MM.1S (cell line): ENCODE measurements at regions not wholly inside any gene's neighbourhood (a gene's known extent, or its start where the extent isn't known, plus 50 kb on each side); places are given as distances from the start of the nearest gene placed in this dataset.

Experiments
- DNase-seq: peaks from one replicate; pipeline ENCODE4 v3.0.0-alpha.2; 2015
- H2AFZ ChIP-seq: fragments of 300-600 bp; sonication (generic); 2 replicates; pipeline ENCODE4 v1.6.0; 2016; ENCODE audit warnings: antibody characterized with exemption, low read length
- H3F3A ChIP-seq: fragments of 300-600 bp; sonication (generic); 2 replicates; pipeline ENCODE4 v1.6.1; 2016; ENCODE audit warnings: mild to moderate bottlenecking, antibody characterized with exemption, low read length, moderate library complexity, mixed read lengths; ENCODE audit not compliant: insufficient read depth
- H3K27ac ChIP-seq: fragments of 300-600 bp; sonication (generic); 2 replicates; pipeline ENCODE4 v1.5.1; 2016; ENCODE audit warnings: mild to moderate bottlenecking, low read length
- H3K27me3 ChIP-seq: fragments of 300-600 bp; sonication (generic); replicated peaks from 2 replicates; pipeline ENCODE4 v1.6.0; 2016; ENCODE audit warnings: low read length; ENCODE audit not compliant: insufficient read depth
- H3K36me3 ChIP-seq: fragments of 300-600 bp; sonication (generic); replicated peaks from 2 replicates; pipeline ENCODE4 v1.6.1; 2016; ENCODE audit warnings: mild to moderate bottlenecking, low read length, mixed read lengths; ENCODE audit not compliant: insufficient read depth
- H3K4me1 ChIP-seq: fragments of 300-600 bp; sonication (generic); 2 replicates; pipeline ENCODE4 v1.6.1; 2016; ENCODE audit warnings: low read length, mixed read lengths
- H3K4me2 ChIP-seq: fragments of 300-600 bp; sonication (generic); 2 replicates; pipeline ENCODE4 v1.6.0; 2016; ENCODE audit warnings: low read depth, low read length
- H3K4me3 ChIP-seq: fragments of 300-600 bp; sonication (generic); 2 replicates; pipeline ENCODE4 v1.5.1; 2016; ENCODE audit warnings: low read length, mixed read lengths
- H3K79me2 ChIP-seq: fragments of 300-600 bp; sonication (generic); 2 replicates; pipeline ENCODE4 v1.6.1; 2016; ENCODE audit warnings: mixed run types, low read length, mixed read lengths
- H3K9ac ChIP-seq: fragments of 300-600 bp; sonication (generic); 2 replicates; pipeline ENCODE4 v1.6.1; 2016; ENCODE audit warnings: low read length, mixed read lengths
- H3K9me2 ChIP-seq: fragments of 300-600 bp; sonication (generic); replicated peaks from 2 replicates; pipeline ENCODE4 v1.6.1; 2016; ENCODE audit warnings: mild to moderate bottlenecking, low read length, mixed read lengths; ENCODE audit not compliant: insufficient read depth
- H3K9me3 ChIP-seq: fragments of 300-600 bp; sonication (generic); replicated peaks from 2 replicates; pipeline ENCODE4 v1.6.1; 2016; ENCODE audit warnings: mild to moderate bottlenecking, low read length, mixed read lengths; ENCODE audit not compliant: insufficient read depth
- H4K20me1 ChIP-seq: fragments of 300-600 bp; sonication (generic); 2 replicates; pipeline ENCODE4 v1.6.1; 2016; ENCODE audit warnings: mild to moderate bottlenecking, low read length, moderate library complexity, mixed read lengths; ENCODE audit not compliant: insufficient read depth
- EZH2 ChIP-seq: fragments of 300-600 bp; sonication (generic); optimal IDR thresholded peaks from 2 replicates; pipeline ENCODE3; 2017; ENCODE audit warnings: low read depth, mild to moderate bottlenecking, antibody characterized with exemption, low read length, mixed read lengths
- EZH2phosphoT487 ChIP-seq: fragments of 300-600 bp; sonication (generic); IDR thresholded peaks from 2 replicates; pipeline ENCODE4 v1.6.1; 2018; ENCODE audit warnings: antibody characterized with exemption, low read length
- TF ChIP-seq, protein P1 (sequence below): fragments of 300-600 bp; sonication (generic); IDR thresholded peaks from 2 replicates; pipeline ENCODE4 v1.5.1; 2016; ENCODE audit warnings: antibody characterized with exemption, low read length, mixed read lengths

DNA sequence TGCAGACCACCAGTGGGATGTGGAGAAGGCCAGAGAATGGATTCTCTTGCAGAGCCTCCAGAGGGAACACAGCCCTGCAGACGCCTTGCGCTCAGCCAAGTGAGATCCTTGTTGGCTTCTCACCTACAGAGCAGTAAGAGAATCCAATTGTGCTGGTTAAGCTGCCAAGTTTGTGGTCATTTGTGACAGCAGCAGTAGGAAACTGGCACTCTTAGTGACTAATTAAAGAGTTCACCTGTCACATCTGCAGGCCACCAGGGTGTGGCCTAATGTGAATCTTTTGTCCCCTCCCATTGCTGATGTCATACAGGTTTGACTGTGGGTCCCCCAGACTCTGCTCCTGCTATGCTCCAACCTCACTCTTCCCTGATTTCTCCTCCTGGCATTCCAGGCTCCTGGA is 235.9 kb downstream of the TFCP2L1 start:
- DNase-seq, result no peak
- Histone ChIP-seq H3K27ac (no peak overlapping the region), H3K9me3 (no peaks in the 10 kb centered on the region), H4K20me1 (no peaks in the 10 kb centered on the region), H3K9me2 (no peaks in the 10 kb centered on the region), H3K4me3 (no peak overlapping the region), H3K4me2 (no peak overlapping the region), H3K27me3 (no peaks in the 10 kb centered on the region), H3K4me1 (no peaks in the 10 kb centered on the region), H2AFZ (no peak overlapping the region), H3K9ac (no peak overlapping the region), H3K36me3 (no peaks in the 10 kb centered on the region), H3F3A (no peaks in the 10 kb centered on the region), H3K79me2 (no peaks in the 10 kb centered on the region)
- TF ChIP-seq, protein P1, sequence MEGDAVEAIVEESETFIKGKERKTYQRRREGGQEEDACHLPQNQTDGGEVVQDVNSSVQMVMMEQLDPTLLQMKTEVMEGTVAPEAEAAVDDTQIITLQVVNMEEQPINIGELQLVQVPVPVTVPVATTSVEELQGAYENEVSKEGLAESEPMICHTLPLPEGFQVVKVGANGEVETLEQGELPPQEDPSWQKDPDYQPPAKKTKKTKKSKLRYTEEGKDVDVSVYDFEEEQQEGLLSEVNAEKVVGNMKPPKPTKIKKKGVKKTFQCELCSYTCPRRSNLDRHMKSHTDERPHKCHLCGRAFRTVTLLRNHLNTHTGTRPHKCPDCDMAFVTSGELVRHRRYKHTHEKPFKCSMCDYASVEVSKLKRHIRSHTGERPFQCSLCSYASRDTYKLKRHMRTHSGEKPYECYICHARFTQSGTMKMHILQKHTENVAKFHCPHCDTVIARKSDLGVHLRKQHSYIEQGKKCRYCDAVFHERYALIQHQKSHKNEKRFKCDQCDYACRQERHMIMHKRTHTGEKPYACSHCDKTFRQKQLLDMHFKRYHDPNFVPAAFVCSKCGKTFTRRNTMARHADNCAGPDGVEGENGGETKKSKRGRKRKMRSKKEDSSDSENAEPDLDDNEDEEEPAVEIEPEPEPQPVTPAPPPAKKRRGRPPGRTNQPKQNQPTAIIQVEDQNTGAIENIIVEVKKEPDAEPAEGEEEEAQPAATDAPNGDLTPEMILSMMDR, result no peak
- TF ChIP-seq EZH2 (no peak), EZH2phosphoT487 (no peak)

DNA sequence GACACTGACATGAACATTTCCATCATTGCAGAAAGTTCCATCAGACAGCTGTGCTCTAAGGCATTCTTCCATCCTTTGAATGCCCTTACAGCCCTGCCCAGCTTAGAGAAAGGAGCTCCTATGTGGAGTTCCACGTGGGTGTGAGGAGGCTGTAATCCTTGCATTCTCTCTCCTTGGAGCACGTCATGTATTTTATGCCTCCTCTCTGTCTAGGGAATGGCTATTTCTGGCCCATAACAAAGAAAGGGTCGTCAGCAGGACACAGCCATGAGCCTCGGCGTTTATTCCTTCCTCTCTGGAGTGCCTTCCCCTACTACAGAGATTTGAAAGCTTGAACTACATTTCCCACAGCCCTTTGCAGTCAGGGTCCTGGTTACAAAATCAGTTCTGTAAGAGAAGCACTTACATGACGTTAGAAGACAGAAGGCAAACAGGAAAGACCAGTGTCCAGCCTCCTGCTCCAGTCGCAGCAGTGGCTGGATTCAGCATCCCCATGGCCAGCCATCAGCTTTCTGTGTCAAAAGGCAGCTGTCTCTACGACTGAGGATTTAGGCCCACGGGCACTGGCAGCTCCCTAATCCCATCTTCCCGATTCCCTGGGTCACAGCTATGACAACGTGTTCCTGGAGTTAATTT is 234.9 kb downstream of the TFCP2L1 start:
- H3K79me2 ChIP-seq, result no peaks in the 10 kb centered on the region
- H3K9ac ChIP-seq, result no peak overlapping the region
- no peak overlapping the region for H3K27ac ChIP-seq
- DNase-seq, result no peak
- H2AFZ ChIP-seq, result no peak overlapping the region
- H3K9me2 ChIP-seq, result no peaks in the 10 kb centered on the region
- no peak overlapping the region for H3K4me2 ChIP-seq
- no peaks in the 10 kb centered on the region for H3K9me3 ChIP-seq
- no peaks in the 10 kb centered on the region for H3K36me3 ChIP-seq
- no peaks in the 10 kb centered on the region for H3K27me3 ChIP-seq
- no peaks in the 10 kb centered on the region for H3F3A ChIP-seq
- H3K4me3 ChIP-seq, result no peak overlapping the region
- no peaks in the 10 kb centered on the region for H4K20me1 ChIP-seq
- H3K4me1 ChIP-seq, result no peaks in the 10 kb centered on the region
- TF ChIP-seq EZH2phosphoT487 (no peak), EZH2 (no peak)
- TF ChIP-seq, protein P1, result no peak

- Histone ChIP-seq H3K4me2 (no peak overlapping the region), H3K27ac (no peak overlapping the region), H3F3A (no peaks in the 10 kb centered on the region), H2AFZ (no peak overlapping the region), H3K9me2 (no peaks in the 10 kb centered on the region), H3K4me3 (no peak overlapping the region), H3K4me1 (no peaks in the 10 kb centered on the region), H3K9ac (no peak overlapping the region), H3K79me2 (no peaks in the 10 kb centered on the region), H3K36me3 (no peaks in the 10 kb centered on the region), H3K27me3 (no peaks in the 10 kb centered on the region), H3K9me3 (no peaks in the 10 kb centered on the region), H4K20me1 (no peaks in the 10 kb centered on the region)
- no peak for TF ChIP-seq EZH2phosphoT487
- TF ChIP-seq, protein P1, result no peak
- TF ChIP-seq EZH2, result no peak
- no peak for DNase-seq
Measured at GRCh38 chr2:121051311-121051710, 233.7 kb downstream of the TFCP2L1 start.
